ENCODE measurements at regions not wholly inside any gene's neighbourhood (a gene's known extent, or its start where the extent isn't known, plus 50 kb on each side); places are given as distances from the start of the nearest gene placed in this dataset.

- 75 to 82% methylated on average over 1 of the region's 1 CpG for WGBS, 2 donors (ENCODE audit: low coverage in 1 of 2)
- H3K27me3 ChIP-seq, result no peaks in the 10 kb centered on the region
- no peak for TF ChIP-seq EP300 (IDR thresholded peaks at IDR 0.05)
- TF ChIP-seq CTCF (IDR thresholded peaks at IDR 0.05), result no peak
- TF ChIP-seq POLR2A (IDR thresholded peaks at IDR 0.05), result no peak
- TF ChIP-seq POLR2AphosphoS5 (IDR thresholded peaks at IDR 0.05), result no peak
- no peak overlapping the region for H3K4me3 ChIP-seq
- peaks cover 0 to 10% (median 0%) of the 10 kb centered on the region in 3 donors for H3K9me3 ChIP-seq
- H3K36me3 ChIP-seq, result no peaks in the 10 kb centered on the region
- H3K4me1 ChIP-seq, result no peaks in the 10 kb centered on the region
- H3K27ac ChIP-seq, result no peak overlapping the region
- ATAC-seq, result no peak
These were observed 119.5 kb upstream of the CNTN6 start for GRCh38 chr3:973340-973739.

GRCh38 chr3:976006-976405, 116.8 kb upstream of the CNTN6 start:
- TF ChIP-seq POLR2A (IDR thresholded peaks at IDR 0.05), result no peak
- TF ChIP-seq CTCF (IDR thresholded peaks at IDR 0.05), result no peak
- no peak for TF ChIP-seq POLR2AphosphoS5 (IDR thresholded peaks at IDR 0.05)
- no peak for TF ChIP-seq EP300 (IDR thresholded peaks at IDR 0.05)
- Histone ChIP-seq H3K4me1 (no peaks in the 10 kb centered on the region), H3K36me3 (no peaks in the 10 kb centered on the region), H3K27me3 (no peaks in the 10 kb centered on the region), H3K4me3 (no peak overlapping the region), H3K9me3 (peaks cover 0 to 10% (median 0%) of the 10 kb centered on the region in 3 donors), H3K27ac (no peak overlapping the region)
- ATAC-seq, result no peak
- WGBS, 2 donors (ENCODE audit: low coverage in 1 of 2), result 31 to 33% methylated on average over 5 of the region's 5 CpGs

GRCh38 chr3:981156-981555, 111.7 kb upstream of the CNTN6 start:
- Histone ChIP-seq H3K9me3 (no peaks in the 10 kb centered on the region), H3K27ac (no peak overlapping the region), H3K36me3 (no peaks in the 10 kb centered on the region), H3K4me3 (no peak overlapping the region), H3K4me1 (no peaks in the 10 kb centered on the region), H3K27me3 (no peaks in the 10 kb centered on the region)
- TF ChIP-seq EP300 (IDR thresholded peaks at IDR 0.05) (no peak), POLR2AphosphoS5 (IDR thresholded peaks at IDR 0.05) (no peak), CTCF (IDR thresholded peaks at IDR 0.05) (no peak), POLR2A (IDR thresholded peaks at IDR 0.05) (no peak)
- 63 to 90% methylated on average over 1 to 6 of the region's 6 CpGs for WGBS, 2 donors (ENCODE audit: low coverage in 1 of 2)
- no peak for ATAC-seq

- Histone ChIP-seq H3K36me3 (no peaks in the 10 kb centered on the region), H3K4me3 (no peak overlapping the region), H3K4me1 (no peaks in the 10 kb centered on the region), H3K9me3 (no peaks in the 10 kb centered on the region), H3K27me3 (no peaks in the 10 kb centered on the region), H3K27ac (no peak overlapping the region)
- TF ChIP-seq POLR2A (IDR thresholded peaks at IDR 0.05), result no peak
- TF ChIP-seq CTCF (IDR thresholded peaks at IDR 0.05), result no peak
- no peak for TF ChIP-seq POLR2AphosphoS5 (IDR thresholded peaks at IDR 0.05)
- TF ChIP-seq EP300 (IDR thresholded peaks at IDR 0.05), result no peak
- ATAC-seq, result no peak
- WGBS, 2 donors (ENCODE audit: low coverage in 1 of 2), result 64 to 70% methylated on average over 1 of the region's 1 CpG
These were observed 104.0 kb upstream of the CNTN6 start for GRCh38 chr3:988785-989184.

GRCh38 chr3:992871-993270, 100.0 kb upstream of the CNTN6 start:
- WGBS, 2 donors (ENCODE audit: low coverage in 1 of 2), result 71 to 76% methylated on average over 6 of the region's 6 CpGs
- no peaks in the 10 kb centered on the region for H3K9me3 ChIP-seq
- TF ChIP-seq POLR2AphosphoS5 (IDR thresholded peaks at IDR 0.05), result no peak
- no peak for TF ChIP-seq POLR2A (IDR thresholded peaks at IDR 0.05)
- no peak for TF ChIP-seq CTCF (IDR thresholded peaks at IDR 0.05)
- no peak for TF ChIP-seq EP300 (IDR thresholded peaks at IDR 0.05)
- H3K4me3 ChIP-seq, result no peak overlapping the region
- no peak overlapping the region for H3K27ac ChIP-seq
- H3K4me1 ChIP-seq, result no peaks in the 10 kb centered on the region
- no peaks in the 10 kb centered on the region for H3K27me3 ChIP-seq
- H3K36me3 ChIP-seq, result no peaks in the 10 kb centered on the region
- no peak for ATAC-seq

All from gastroesophageal sphincter (tissue), 4 donors.